K562 (cell line): ENCODE measurements at regions not wholly inside any gene's neighbourhood (a gene's known extent, or its start where the extent isn't known, plus 50 kb on each side); places are given as distances from the start of the nearest gene placed in this dataset.

ENCODE experiments used
- ARHGAP35 ChIP-seq: fragments of 450-650 bp; IDR thresholded peaks from 2 replicates; pipeline ENCODE4 v1.6.1; 2018; ENCODE audit not compliant: partially characterized antibody
- ETS2 ChIP-seq: IDR thresholded peaks from 2 replicates; pipeline ENCODE4 v1.6.1; 2016; ENCODE audit warnings: borderline replicate concordance, missing genetic modification characterization, mild to moderate bottlenecking, moderate library complexity, missing compliant biosample characterization; ENCODE audit not compliant: poor library complexity, severe bottlenecking
- FOXM1 ChIP-seq, 2 experiments: fragments of 450-650 bp in 1 of 2; sonication (generic) in 1 of 2; formaldehyde crosslinking in 1 of 2; IDR thresholded peaks; 2 replicates each; pipeline versions ENCODE4 v1.6.1 to v1.9.0; 2017 to 2022; ENCODE audit warnings: low read depth in 2 of 2, mild to moderate bottlenecking in 2 of 2, missing genetic modification reagents in 1 of 2, moderate library complexity in 1 of 2
- HIVEP1 ChIP-seq: fragments of 250-450 bp; sonication (Bioruptor Pico); IDR thresholded peaks from 2 replicates; pipeline ENCODE4 v1.4.0; 2020; ENCODE audit warnings: mild to moderate bottlenecking
- HNRNPUL1 ChIP-seq: fragments of 200-400 bp; formaldehyde crosslinking; IDR thresholded peaks from 2 replicates; pipeline ENCODE4 v1.6.1; 2017; ENCODE audit warnings: low read length
- HOMEZ ChIP-seq: fragments of 250-450 bp; sonication (Bioruptor Pico); IDR thresholded peaks from 2 replicates; pipeline ENCODE4 v1.4.0; 2020; ENCODE audit warnings: mild to moderate bottlenecking, moderate library complexity
- PHF8 ChIP-seq: fragments of 200-600 bp; sonication (generic); IDR thresholded peaks from 2 replicates; pipeline ENCODE4 v1.6.1; 2012; ENCODE audit warnings: mixed run types, mild to moderate bottlenecking, inconsistent platforms, low read length, moderate library complexity, borderline replicate concordance
- POLR2AphosphoS2 ChIP-seq: IDR thresholded peaks from 2 replicates; pipeline ENCODE4 v1.6.1; 2012; ENCODE audit warnings: low read length, improper control_type of control experiment
- PTRF ChIP-seq: fragments of 450-650 bp; IDR thresholded peaks from 2 replicates; pipeline ENCODE4 v1.6.1; 2016; ENCODE audit warnings: mild to moderate bottlenecking, missing genetic modification characterization, missing compliant biosample characterization
- RFX7 ChIP-seq: fragments of 250-450 bp; sonication (Bioruptor Pico); IDR thresholded peaks from 2 replicates; pipeline ENCODE4 v1.5.1; 2021; ENCODE audit warnings: mild to moderate bottlenecking
- ZNF174 ChIP-seq: fragments of 250-450 bp; sonication (Bioruptor Pico); IDR thresholded peaks from 2 replicates; pipeline ENCODE4 v1.4.0; 2020; ENCODE audit warnings: mild to moderate bottlenecking

- TF ChIP-seq HIVEP1 (CRISPR knock-in tag) (no peak), POLR2AphosphoS2 (no peak), ARHGAP35 (no peak), RFX7 (CRISPR knock-in tag) (no peak), PHF8 (no peak), PTRF (no peak), ZNF174 (CRISPR knock-in tag) (no peak), ETS2 (tag) (no peak), HOMEZ (CRISPR knock-in tag) (no peak), HNRNPUL1 (no peak), FOXM1 (IDR thresholded peaks at IDR 0.05; ENCODE audit: low read depth) (0 out of 2 replicates have a peak, but pooled peaks have one; percentile 11), FOXM1 (CRISPR knock-in tag; IDR thresholded peaks at IDR 0.05; ENCODE audit: low read depth) (no peak)
Observed at GRCh38 chr12:76621582-76622024, 62.0 kb upstream of the OSBPL8 start (continued).
